ENCODE measurements at regions not wholly inside any gene's neighbourhood (a gene's known extent, or its start where the extent isn't known, plus 50 kb on each side); places are given as distances from the start of the nearest gene placed in this dataset.

GRCh38 chr5:25990771-25991170 is 1047.6 kb downstream of the CDH9 start:
- no peak overlapping the region for H2AFZ ChIP-seq (ENCODE audit: low read length)
- WGBS (ENCODE audit: extremely low coverage, insufficient read length, low lambda C conversion rate): no CpG with 5 or more reads among the region's 1 CpG
- H3K4ac ChIP-seq (ENCODE audit: low read depth, low read length): no peak overlapping the region

More at GRCh38 chr5:25990771-25991170, 1047.6 kb downstream of the CDH9 start:
- Histone ChIP-seq H3K14ac (ENCODE audit: insufficient read depth, low read length) (no peak overlapping the region), H3K23ac (ENCODE audit: insufficient read length, low read depth, low read length) (no peak overlapping the region), H3K79me1 (ENCODE audit: insufficient read depth, low read depth, low read length, poor library complexity, severe bottlenecking) (no peaks in the 10 kb centered on the region), H3K79me2 (ENCODE audit: insufficient read depth, low read length) (no peaks in the 10 kb centered on the region), H3K27me3 (ENCODE audit: insufficient read depth, low read length) (no peaks in the 10 kb centered on the region), H2BK5ac (ENCODE audit: insufficient read length, low read length) (no peak overlapping the region), H4K5ac (ENCODE audit: insufficient read length, low read depth, low read length) (no peak overlapping the region), H3T11ph (ENCODE audit: low read length) (no peak overlapping the region), H2BK15ac (ENCODE audit: low read depth, low read length) (no peak overlapping the region), H2BK12ac (ENCODE audit: insufficient read length, low read depth, low read length) (no peak overlapping the region), H2BK20ac (ENCODE audit: low read depth, low read length, poor library complexity, severe bottlenecking) (no peak overlapping the region), H3K27ac (ENCODE audit: insufficient read length, low read depth, low read length) (no peak overlapping the region), H3K18ac (ENCODE audit: insufficient read length, low read depth, low read length) (no peak overlapping the region), H4K8ac (replicated peaks; ENCODE audit: insufficient read length, low read depth, low read length) (no peak overlapping the region), H3K4me2 (ENCODE audit: insufficient read depth, insufficient read length, low read length) (no peak overlapping the region), H3K23me2 (ENCODE audit: insufficient read length, low read depth, low read length, poor library complexity, severe bottlenecking) (no peaks in the 10 kb centered on the region), H2BK120ac (ENCODE audit: low read depth, low read length, poor library complexity, severe bottlenecking) (no peak overlapping the region), H3K9ac (ENCODE audit: extremely low read depth, insufficient read length, low read length) (no peak overlapping the region), H2AK5ac (ENCODE audit: insufficient read length, low read length) (no peak overlapping the region), H4K20me1 (ENCODE audit: control insufficient read depth, insufficient read depth, insufficient read length) (no peaks in the 10 kb centered on the region), H3K9me3 (ENCODE audit: control insufficient read depth, low read depth, low read length) (no peaks in the 10 kb centered on the region), H3K56ac (ENCODE audit: insufficient read length, low read depth, low read length) (no peak overlapping the region), H3K4me1 (ENCODE audit: insufficient read depth, low read length) (no peaks in the 10 kb centered on the region), H4K91ac (ENCODE audit: insufficient read length, low read depth, low read length) (no peak overlapping the region)
- Mint-ChIP-seq H3K27ac (no peak overlapping the region), H3K27me3 (ENCODE audit: low read depth) (no peaks in the 10 kb centered on the region), H3K4me3 (no peak overlapping the region), H3K36me3 (ENCODE audit: insufficient read depth in 1 of 3, low read depth in 3 of 3) (no peaks in the 10 kb centered on the region), H3K4me1 (no peaks in the 10 kb centered on the region), H3K9me3 (no peaks in the 10 kb centered on the region)
- DNase-seq: no peak
- no peak for TF ChIP-seq CTCF (conservative IDR thresholded peaks at IDR 0.05)
